GM18505 (cell line): ENCODE measurements at regions not wholly inside any gene's neighbourhood (a gene's known extent, or its start where the extent isn't known, plus 50 kb on each side); places are given as distances from the start of the nearest gene placed in this dataset.

Source experiments
- ATAC-seq: cut with Tn5 transposase; IDR thresholded peaks from one replicate; pipeline ENCODE4 v1.9.1; 2021; ENCODE audit not compliant: unreplicated experiment
- POLR2A ChIP-seq: IDR thresholded peaks from 4 replicates; pipeline ENCODE4 v1.6.1; 2011; ENCODE audit warnings: borderline replicate concordance; ENCODE audit not compliant: insufficient read depth, insufficient read length; ENCODE audit errors: extremely low read depth

- ATAC-seq, result no peak
- TF ChIP-seq POLR2A, result no peak
Observed at GRCh38 chr2:226338825-226339224, 460.8 kb downstream of the IRS1 start.

GRCh38 chr2:226337941-226338600, 461.5 kb downstream of the IRS1 start:
- ATAC-seq, result no peak
- TF ChIP-seq POLR2A, result no peak

GRCh38 chr2:226336283-226336682, 463.3 kb downstream of the IRS1 start:
- ATAC-seq, result no peak

GRCh38 chr2:226334981-226335720, 464.5 kb downstream of the IRS1 start:
- ATAC-seq, result no peak
- TF ChIP-seq POLR2A, result no peak

More at GRCh38 chr2:226336283-226336682, 463.3 kb downstream of the IRS1 start:
- TF ChIP-seq POLR2A, result no peak

GRCh38 chr2:226333388-226333787, 466.2 kb downstream of the IRS1 start:
- TF ChIP-seq POLR2A, result no peak
- no peak for ATAC-seq

- ATAC-seq, result no peak
- no peak for TF ChIP-seq POLR2A
Observed at GRCh38 chr2:226330206-226330605, 469.4 kb downstream of the IRS1 start.

GRCh38 chr2:226329180-226329579, 470.4 kb downstream of the IRS1 start:
- TF ChIP-seq POLR2A, result no peak
- no peak for ATAC-seq

GRCh38 chr2:226327830-226328229, 471.8 kb downstream of the IRS1 start:
- ATAC-seq, result no peak
- no peak for TF ChIP-seq POLR2A

GRCh38 chr2:226325526-226325925, 474.1 kb downstream of the IRS1 start:
- no peak for TF ChIP-seq POLR2A
- no peak for ATAC-seq

GRCh38 chr2:226320076-226320948, 479.3 kb downstream of the IRS1 start:
- TF ChIP-seq POLR2A, result no peak
- no peak for ATAC-seq

- TF ChIP-seq POLR2A, result no peak
- no peak for ATAC-seq
Observed at GRCh38 chr2:226317970-226318369, 481.6 kb downstream of the IRS1 start.

GRCh38 chr2:226313060-226313459, 486.6 kb downstream of the IRS1 start:
- no peak for ATAC-seq
- TF ChIP-seq POLR2A, result no peak

GRCh38 chr2:226312155-226312554, 487.5 kb downstream of the IRS1 start:
- no peak for TF ChIP-seq POLR2A
- no peak for ATAC-seq
